GM23338 (cell line): ENCODE measurements at regions not wholly inside any gene's neighbourhood (a gene's known extent, or its start where the extent isn't known, plus 50 kb on each side); places are given as distances from the start of the nearest gene placed in this dataset.

Experiments
- CREB1 ChIP-seq: fragments of 250-450 bp; sonication (Bioruptor Pico); IDR thresholded peaks from 2 replicates; pipeline ENCODE4 v1.5.0; 2020; ENCODE audit warnings: low read depth, mild to moderate bottlenecking, moderate library complexity
- JUNB ChIP-seq: IDR thresholded peaks from one replicate; pipeline ENCODE4 v1.6.1; 2016; ENCODE audit warnings: antibody characterized with exemption; ENCODE audit not compliant: unreplicated experiment
- TF ChIP-seq, protein P1 (sequence below), 2 experiments: fragments of 200-600 bp in 1 of 2; sonication (generic) in 1 of 2; conservative IDR thresholded peaks; 2 replicates each; pipeline versions ENCODE4 v1.5.1 to v1.6.1; 2016 to 2017; ENCODE audit warnings: antibody characterized with exemption in 2 of 2, low read depth in 2 of 2, mild to moderate bottlenecking in 2 of 2, moderate library complexity in 1 of 2

DNA sequence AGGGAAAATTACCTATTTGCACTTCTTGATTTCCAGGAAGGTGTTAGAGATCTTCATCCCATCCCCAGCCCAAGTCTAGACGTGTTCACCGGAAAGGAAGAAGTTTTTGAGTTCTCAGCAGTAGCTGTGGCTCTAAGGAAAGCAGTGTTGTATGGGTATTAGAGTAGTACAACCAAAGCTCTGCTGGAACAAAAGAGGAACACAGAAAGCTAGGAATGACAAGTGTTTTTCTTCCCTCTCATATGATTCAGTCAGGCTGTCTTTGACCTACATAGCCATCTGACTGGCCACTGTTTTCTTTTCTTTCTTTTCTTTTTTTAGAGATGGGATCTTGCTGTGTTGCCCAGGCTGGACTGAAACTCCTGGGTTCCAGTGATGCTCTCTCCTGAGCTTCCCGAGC is 82.7 kb upstream of the SLC39A10 start:
- TF ChIP-seq, protein P1, sequence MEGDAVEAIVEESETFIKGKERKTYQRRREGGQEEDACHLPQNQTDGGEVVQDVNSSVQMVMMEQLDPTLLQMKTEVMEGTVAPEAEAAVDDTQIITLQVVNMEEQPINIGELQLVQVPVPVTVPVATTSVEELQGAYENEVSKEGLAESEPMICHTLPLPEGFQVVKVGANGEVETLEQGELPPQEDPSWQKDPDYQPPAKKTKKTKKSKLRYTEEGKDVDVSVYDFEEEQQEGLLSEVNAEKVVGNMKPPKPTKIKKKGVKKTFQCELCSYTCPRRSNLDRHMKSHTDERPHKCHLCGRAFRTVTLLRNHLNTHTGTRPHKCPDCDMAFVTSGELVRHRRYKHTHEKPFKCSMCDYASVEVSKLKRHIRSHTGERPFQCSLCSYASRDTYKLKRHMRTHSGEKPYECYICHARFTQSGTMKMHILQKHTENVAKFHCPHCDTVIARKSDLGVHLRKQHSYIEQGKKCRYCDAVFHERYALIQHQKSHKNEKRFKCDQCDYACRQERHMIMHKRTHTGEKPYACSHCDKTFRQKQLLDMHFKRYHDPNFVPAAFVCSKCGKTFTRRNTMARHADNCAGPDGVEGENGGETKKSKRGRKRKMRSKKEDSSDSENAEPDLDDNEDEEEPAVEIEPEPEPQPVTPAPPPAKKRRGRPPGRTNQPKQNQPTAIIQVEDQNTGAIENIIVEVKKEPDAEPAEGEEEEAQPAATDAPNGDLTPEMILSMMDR (conservative IDR thresholded peaks at IDR 0.05; ENCODE audit: low read depth in 2 of 2), result no peak
- TF ChIP-seq CREB1 (CRISPR knock-in tag), result no peak
- TF ChIP-seq JUNB, result no peak
